Thyroid gland (tissue), 4 donors: ENCODE measurements at regions not wholly inside any gene's neighbourhood (a gene's known extent, or its start where the extent isn't known, plus 50 kb on each side); places are given as distances from the start of the nearest gene placed in this dataset.

Source experiments
- DNase-seq, 2 donors: peaks; one replicate each; pipeline ENCODE4 v3.0.0-alpha.2; 2019
- H3K27ac ChIP-seq, 3 donors: fragments of 200-600 bp; sonication (generic); 1 replicate in 2 of 3; 2 replicates in 1 of 3; pipeline ENCODE4 v1.5.1; 2016 to 2019; ENCODE audit warnings: mild to moderate bottlenecking in 1 of 3, moderate library complexity in 1 of 3
- H3K27me3 ChIP-seq: fragments of 200-600 bp; sonication (generic); one replicate; pipeline ENCODE4 v1.5.1; 2019
- H3K36me3 ChIP-seq, 2 donors: fragments of 200-600 bp; sonication (generic); one replicate each; pipeline ENCODE4 v1.5.1; 2016 to 2019
- H3K4me1 ChIP-seq, 2 donors: fragments of 200-600 bp; sonication (generic); one replicate each; pipeline ENCODE4 v1.5.1; 2017 to 2019
- H3K4me3 ChIP-seq, 3 donors: fragments of 200-600 bp; sonication (generic); replicated peaks in 1 of 3; 1 replicate in 2 of 3; 2 replicates in 1 of 3; pipeline ENCODE4 v1.5.1; 2016; ENCODE audit warnings: mild to moderate bottlenecking in 1 of 3
- H3K9me3 ChIP-seq: fragments of 200-600 bp; sonication (generic); one replicate; pipeline ENCODE4 v1.5.1; 2017
- POLR2A ChIP-seq, 2 donors: fragments of 450-650 bp; IDR thresholded peaks; one replicate each; pipeline ENCODE4 v1.6.1; 2017; ENCODE audit warnings: antibody characterized with exemption in 2 of 2, mild to moderate bottlenecking in 2 of 2, moderate library complexity in 1 of 2
- WGBS, 2 donors: methylation state at CpG; one replicate each; pipeline ENCODE4 v1.1.5; 2017; 5-methylcytosine and 5-hydroxymethylcytosine counted together
- intact Hi-C: fragments of 100-400 bp; cut with DNase I; formaldehyde crosslinking; loops from one replicate; pipeline ENCODE4 v1.15.1; 2023
- TF ChIP-seq, protein P1 (sequence below), 6 experiments: fragments of 200-600 bp in 3 of 6; fragments of 450-650 bp in 3 of 6; sonication (generic) in 3 of 6; IDR thresholded peaks; one replicate each; pipeline ENCODE4 v1.5.1; 2016 to 2019; ENCODE audit warnings: antibody characterized with exemption in 6 of 6, mild to moderate bottlenecking in 2 of 6, inconsistent platforms in 1 of 6, moderate library complexity in 1 of 6

DNA sequence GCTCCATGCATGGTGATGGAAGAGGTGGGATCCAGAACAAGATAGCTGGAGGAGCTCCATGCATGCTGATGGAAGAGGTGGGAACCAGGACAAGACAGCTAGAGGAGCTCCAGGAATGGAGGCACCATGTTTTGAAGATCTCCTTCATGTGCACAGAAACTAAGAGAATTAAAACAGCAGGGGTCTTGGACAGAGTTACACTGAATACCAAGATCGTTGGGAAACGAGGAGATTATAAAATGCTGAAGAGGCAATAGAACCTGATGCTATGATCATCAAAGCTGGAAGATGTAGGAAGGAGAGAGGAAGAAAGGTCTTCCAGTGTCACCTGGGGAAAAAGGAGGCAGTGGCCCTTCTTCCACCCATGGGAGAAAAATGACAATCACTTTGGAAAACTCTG lies 193.6 kb upstream of the PFKP start:
- no peaks in the 10 kb centered on the region for H3K27me3 ChIP-seq
- intact Hi-C loops = no loop called here
- no peaks in the 10 kb centered on the region for H3K4me1 ChIP-seq
- no peaks in the 10 kb centered on the region for H3K9me3 ChIP-seq
- H3K4me3 ChIP-seq = no peak overlapping the region
- H3K36me3 ChIP-seq = no peaks in the 10 kb centered on the region
- DNase-seq = no peak
- WGBS, 2 donors = 80 to 85% methylated on average over 2 of the region's 2 CpGs
- H3K27ac ChIP-seq = no peak overlapping the region
- TF ChIP-seq, protein P1, sequence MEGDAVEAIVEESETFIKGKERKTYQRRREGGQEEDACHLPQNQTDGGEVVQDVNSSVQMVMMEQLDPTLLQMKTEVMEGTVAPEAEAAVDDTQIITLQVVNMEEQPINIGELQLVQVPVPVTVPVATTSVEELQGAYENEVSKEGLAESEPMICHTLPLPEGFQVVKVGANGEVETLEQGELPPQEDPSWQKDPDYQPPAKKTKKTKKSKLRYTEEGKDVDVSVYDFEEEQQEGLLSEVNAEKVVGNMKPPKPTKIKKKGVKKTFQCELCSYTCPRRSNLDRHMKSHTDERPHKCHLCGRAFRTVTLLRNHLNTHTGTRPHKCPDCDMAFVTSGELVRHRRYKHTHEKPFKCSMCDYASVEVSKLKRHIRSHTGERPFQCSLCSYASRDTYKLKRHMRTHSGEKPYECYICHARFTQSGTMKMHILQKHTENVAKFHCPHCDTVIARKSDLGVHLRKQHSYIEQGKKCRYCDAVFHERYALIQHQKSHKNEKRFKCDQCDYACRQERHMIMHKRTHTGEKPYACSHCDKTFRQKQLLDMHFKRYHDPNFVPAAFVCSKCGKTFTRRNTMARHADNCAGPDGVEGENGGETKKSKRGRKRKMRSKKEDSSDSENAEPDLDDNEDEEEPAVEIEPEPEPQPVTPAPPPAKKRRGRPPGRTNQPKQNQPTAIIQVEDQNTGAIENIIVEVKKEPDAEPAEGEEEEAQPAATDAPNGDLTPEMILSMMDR (IDR thresholded peaks at IDR 0.05) = no peak
- TF ChIP-seq POLR2A (IDR thresholded peaks at IDR 0.05) = no peak

DNA sequence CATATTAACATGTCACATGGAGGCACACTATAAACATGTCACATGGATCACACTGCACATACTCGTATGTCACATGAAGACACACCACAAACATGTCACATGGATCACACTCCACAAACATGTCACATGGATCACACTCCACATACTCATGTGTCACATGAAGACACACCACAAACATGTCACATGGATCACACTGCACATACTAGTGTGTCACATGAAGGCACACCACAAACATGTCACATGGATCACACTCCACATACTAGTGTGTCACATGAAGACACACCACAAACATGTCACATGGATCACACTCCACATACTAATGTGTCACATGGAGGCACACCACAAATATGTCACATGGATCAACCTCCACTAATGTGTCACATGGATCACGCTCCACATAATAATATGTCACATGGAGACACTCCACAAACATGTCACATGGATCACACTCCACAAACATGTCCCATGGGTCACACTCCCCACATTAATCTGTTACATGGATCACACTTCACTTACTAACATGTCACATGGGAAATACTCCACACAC lies 195.6 kb upstream of the PFKP start:
- Histone ChIP-seq H3K27ac (no peak overlapping the region), H3K36me3 (no peaks in the 10 kb centered on the region), H3K27me3 (no peaks in the 10 kb centered on the region), H3K9me3 (no peaks in the 10 kb centered on the region), H3K4me1 (no peaks in the 10 kb centered on the region), H3K4me3 (no peak overlapping the region)
- intact Hi-C loops = no loop called here
- WGBS, 2 donors = 63 to 95% methylated on average over 2 of the region's 2 CpGs
- TF ChIP-seq, protein P1 (IDR thresholded peaks at IDR 0.05) = no peak
- no peak for TF ChIP-seq POLR2A (IDR thresholded peaks at IDR 0.05)
- DNase-seq = no peak

DNA sequence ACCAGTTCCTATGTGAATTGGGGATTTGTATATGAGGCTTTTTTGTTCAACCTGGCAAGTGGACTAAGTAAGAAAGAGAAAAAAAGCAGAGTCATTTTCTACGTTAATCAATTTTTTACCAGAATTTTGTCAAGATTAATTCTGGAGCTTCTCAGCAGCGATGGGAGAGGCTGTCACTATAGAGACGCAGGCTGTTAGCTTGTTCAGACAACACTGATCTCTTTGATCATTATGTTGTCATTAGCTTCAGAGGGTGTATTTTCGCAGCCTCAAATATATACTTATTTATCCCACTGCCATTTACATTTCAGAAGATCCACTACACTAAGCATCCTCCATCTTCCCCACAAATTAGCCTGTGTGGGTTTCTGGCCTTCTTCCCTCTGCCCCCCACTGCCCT lies 196.7 kb upstream of the PFKP start:
- no peaks in the 10 kb centered on the region for H3K9me3 ChIP-seq
- H3K4me3 ChIP-seq = no peak overlapping the region
- no peaks in the 10 kb centered on the region for H3K4me1 ChIP-seq
- no peak overlapping the region for H3K27ac ChIP-seq
- intact Hi-C loops = no loop called here
- WGBS, 2 donors = 83 to 86% methylated on average over 4 of the region's 4 CpGs
- TF ChIP-seq POLR2A (IDR thresholded peaks at IDR 0.05) = no peak
- TF ChIP-seq, protein P1 (IDR thresholded peaks at IDR 0.05) = no peak
- no peaks in the 10 kb centered on the region for H3K36me3 ChIP-seq
- H3K27me3 ChIP-seq = no peaks in the 10 kb centered on the region
- no peak for DNase-seq

DNA sequence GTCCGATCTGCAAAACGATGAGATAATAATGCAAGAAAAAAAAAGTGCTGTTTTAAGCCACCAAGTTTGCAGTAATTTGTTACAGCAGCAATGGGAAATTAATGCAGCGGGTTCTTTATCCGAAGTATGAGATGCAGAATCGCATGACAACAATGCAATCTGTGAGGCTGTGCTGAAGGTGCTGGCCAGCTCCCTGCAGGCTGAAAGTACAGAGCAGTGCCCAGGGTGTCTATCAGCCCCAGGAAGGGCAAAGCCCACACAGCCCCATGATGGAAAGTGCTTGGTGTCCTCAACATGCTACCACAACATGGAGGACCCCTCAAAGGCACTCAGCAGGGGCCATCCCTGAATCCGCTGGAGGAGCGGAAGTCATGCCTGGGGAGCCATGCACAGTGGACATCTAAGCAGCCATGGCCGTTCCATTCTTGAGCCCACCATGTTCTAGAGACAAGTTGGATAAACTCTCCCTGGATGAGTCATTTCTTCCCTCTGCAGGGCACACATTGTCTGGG lies 199.5 kb upstream of the PFKP start:
- no peaks in the 10 kb centered on the region for H3K4me1 ChIP-seq
- H3K4me3 ChIP-seq = no peak overlapping the region
- H3K36me3 ChIP-seq = no peaks in the 10 kb centered on the region
- no peaks in the 10 kb centered on the region for H3K27me3 ChIP-seq
- intact Hi-C loops = no loop called here
- H3K9me3 ChIP-seq = no peaks in the 10 kb centered on the region
- TF ChIP-seq, protein P1 (IDR thresholded peaks at IDR 0.05) = no peak
- TF ChIP-seq POLR2A (IDR thresholded peaks at IDR 0.05) = no peak
- WGBS, 2 donors = 90 to 93% methylated on average over 8 of the region's 8 CpGs
- H3K27ac ChIP-seq = no peak overlapping the region
- DNase-seq = no peak

DNA sequence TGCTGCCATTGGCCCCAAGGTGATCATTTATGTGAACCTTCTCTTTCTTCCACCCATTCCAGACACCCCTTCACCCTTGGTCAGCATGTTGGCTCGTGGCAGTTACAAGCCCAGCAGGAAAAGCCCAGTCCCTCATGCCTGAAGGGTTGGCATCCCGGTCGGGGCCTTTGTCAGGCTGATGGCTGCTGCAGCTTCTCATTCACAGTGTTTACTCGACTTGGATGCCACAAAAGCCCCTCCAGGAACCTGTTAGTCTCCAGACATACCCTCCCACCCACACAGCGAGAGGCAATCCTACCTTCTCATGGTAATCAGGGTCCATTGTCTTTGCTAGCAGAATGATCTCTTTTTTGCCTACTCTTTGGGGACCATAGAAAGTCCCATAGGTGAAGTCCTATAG lies 200.8 kb upstream of the PFKP start:
- Histone ChIP-seq H3K27ac (no peak overlapping the region), H3K4me3 (no peak overlapping the region), H3K27me3 (no peaks in the 10 kb centered on the region), H3K4me1 (no peaks in the 10 kb centered on the region), H3K36me3 (no peaks in the 10 kb centered on the region), H3K9me3 (no peaks in the 10 kb centered on the region)
- no peak for DNase-seq
- intact Hi-C loops = no loop called here
- WGBS, 2 donors = 61 to 64% methylated on average over 5 of the region's 5 CpGs
- TF ChIP-seq, protein P1 (IDR thresholded peaks at IDR 0.05) = no peak
- TF ChIP-seq POLR2A (IDR thresholded peaks at IDR 0.05) = no peak
